ENCODE measurements at regions not wholly inside any gene's neighbourhood (a gene's known extent, or its start where the extent isn't known, plus 50 kb on each side); places are given as distances from the start of the nearest gene placed in this dataset.

GRCh38 chr3:10615715-10616114 lies 110.3 kb upstream of the ATP2B2 start:
- TF ChIP-seq CTCF (IDR thresholded peaks at IDR 0.05) (no peak), POLR2A (IDR thresholded peaks at IDR 0.05) (no peak), POLR2AphosphoS5 (IDR thresholded peaks at IDR 0.05) (no peak)

Data from gastroesophageal sphincter (tissue), 3 donors.